A673 (cell line): ENCODE measurements at regions not wholly inside any gene's neighbourhood (a gene's known extent, or its start where the extent isn't known, plus 50 kb on each side); places are given as distances from the start of the nearest gene placed in this dataset.
A peak's percentile ranks its signal among the peaks of the same experiment; 100 is the strongest.

ENCODE experiments used
- BruUV-seq: library from RNA; stranded (reverse); fragments of 400-500 nt; replicated peaks from 2 replicates; lab custom pipeline; 2021; lab: Mats Ljungman, UMichigan
- CTCF ChIA-PET: fragments of 300-600 bp; sonication (Branson Sonifier 250); formaldehyde crosslinking; loops from one replicate; lab custom pipeline; 2022; ENCODE audit warnings: antibody characterized with exemption; lab: Charles Lee
- POLR2A ChIA-PET: fragments of 300-600 bp; sonication (Branson Sonifier 250); formaldehyde crosslinking; loops from one replicate; lab custom pipeline; 2022; ENCODE audit warnings: antibody characterized with exemption; ENCODE audit not compliant: low non-redundant PET; lab: Charles Lee
- DNase-seq: peaks from one replicate; pipeline ENCODE4 v3.0.0-alpha.2; 2015; ENCODE audit warnings: low spot score
- H3K27ac ChIP-seq: fragments of 200-600 bp; sonication (generic); 2 replicates; pipeline ENCODE4 v1.5.1; 2016; ENCODE audit warnings: mixed run types, low read depth, mild to moderate bottlenecking, mixed read lengths, antibody characterized with exemption, low read length; ENCODE audit not compliant: poor library complexity, severe bottlenecking
- H3K27me3 ChIP-seq: fragments of 200-600 bp; sonication (generic); replicated peaks from 2 replicates; pipeline ENCODE4 v1.6.1; 2017; ENCODE audit warnings: mixed run types, low read depth, mild to moderate bottlenecking, mixed read lengths, antibody characterized with exemption, low read length; ENCODE audit not compliant: insufficient read depth, poor library complexity
- H3K36me3 ChIP-seq: fragments of 200-600 bp; sonication (generic); 2 replicates; pipeline ENCODE4 v1.6.1; 2016; ENCODE audit warnings: mixed run types, mild to moderate bottlenecking, mixed read lengths, antibody characterized with exemption, low read length; ENCODE audit not compliant: insufficient read depth, poor library complexity, severe bottlenecking
- H3K4me1 ChIP-seq: fragments of 200-600 bp; sonication (generic); 2 replicates; pipeline ENCODE4 v1.6.1; 2017; ENCODE audit warnings: mixed run types, mild to moderate bottlenecking, mixed read lengths, antibody characterized with exemption, low read length; ENCODE audit not compliant: insufficient read depth, poor library complexity, severe bottlenecking
- H3K4me3 ChIP-seq: fragments of 200-600 bp; sonication (generic); 2 replicates; pipeline ENCODE4 v1.5.1; 2016; ENCODE audit warnings: low read depth, mixed run types, mild to moderate bottlenecking, mixed read lengths, low read length; ENCODE audit not compliant: poor library complexity, severe bottlenecking
- H3K9me3 ChIP-seq: fragments of 200-600 bp; sonication (generic); 2 replicates; pipeline ENCODE4 v1.6.1; 2016; ENCODE audit warnings: mixed run types, low read depth, mild to moderate bottlenecking, mixed read lengths, antibody characterized with exemption, low read length; ENCODE audit not compliant: poor library complexity, severe bottlenecking
- CTCF ChIP-seq: fragments of 300-800, 200-600 bp; sonication (generic); conservative IDR thresholded peaks from 2 replicates; pipeline ENCODE4 v1.5.1; 2017; ENCODE audit warnings: low read depth, mild to moderate bottlenecking, antibody characterized with exemption, low read length, moderate library complexity, mixed read lengths
- EZH2 ChIP-seq: fragments of 200-600 bp; sonication (generic); IDR thresholded peaks from 2 replicates; pipeline ENCODE4 v1.6.1; 2017; ENCODE audit warnings: borderline replicate concordance, low read depth, mild to moderate bottlenecking, mixed read lengths, antibody characterized with exemption, low read length; ENCODE audit not compliant: poor library complexity, severe bottlenecking
- intact Hi-C: fragments of 100-400 bp; cut with micrococcal nuclease; formaldehyde crosslinking; loops from one replicate; pipeline ENCODE4 v1.10.0; 2022; ENCODE audit not compliant: unreplicated experiment

GRCh38 chr13:103143432-103143831, 77.2 kb upstream of the SLC10A2 start:
- Histone ChIP-seq H3K4me3 (no peak overlapping the region), H3K9me3 (no peaks in the 10 kb centered on the region), H3K4me1 (no peaks in the 10 kb centered on the region), H3K36me3 (no peaks in the 10 kb centered on the region), H3K27ac (no peak overlapping the region), H3K27me3 (peaks cover 45% of the 10 kb centered on the region)
- BruUV-seq = no TSS peak
- POLR2A ChIA-PET = no interaction called here
- DNase-seq = no peak
- CTCF ChIA-PET = no interaction called here
- intact Hi-C loops = no loop called here
- TF ChIP-seq CTCF (no peak), EZH2 (no peak)

DNA sequence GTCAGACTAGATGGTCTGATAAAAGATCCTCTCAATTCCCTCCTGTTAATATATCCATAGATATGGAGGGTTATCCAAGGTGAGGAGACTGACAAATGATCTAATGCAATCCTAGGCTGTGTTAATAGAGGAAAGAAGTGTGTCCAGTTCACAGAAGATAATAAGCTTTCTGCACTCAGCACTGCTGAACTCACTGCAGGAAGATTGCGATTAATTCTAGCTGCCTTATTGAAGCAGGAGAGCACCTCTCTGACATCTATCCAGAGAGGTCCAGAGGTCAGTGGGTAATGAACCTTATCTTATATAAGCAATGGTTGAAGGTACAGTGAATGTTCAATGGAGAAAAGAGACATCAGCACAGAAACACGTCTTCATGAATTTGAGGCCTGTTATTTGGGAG, 75.9 kb upstream of the SLC10A2 start:
- intact Hi-C loops = no loop called here
- TF ChIP-seq CTCF = no peak
- TF ChIP-seq EZH2 = no peak
- H3K27ac ChIP-seq = no peak overlapping the region
- no peak for DNase-seq
- H3K36me3 ChIP-seq = no peaks in the 10 kb centered on the region
- H3K9me3 ChIP-seq = no peaks in the 10 kb centered on the region
- H3K4me3 ChIP-seq = no peak overlapping the region
- POLR2A ChIA-PET = no interaction called here
- peaks cover 38% of the 10 kb centered on the region for H3K27me3 ChIP-seq
- CTCF ChIA-PET = no interaction called here
- no peaks in the 10 kb centered on the region for H3K4me1 ChIP-seq
- BruUV-seq = no TSS peak

GRCh38 chr13:103140001-103140671, 73.9 kb upstream of the SLC10A2 start:
- Histone ChIP-seq H3K27ac (no peak overlapping the region), H3K27me3 (peaks cover 26% of the 10 kb centered on the region), H3K9me3 (no peaks in the 10 kb centered on the region), H3K36me3 (no peaks in the 10 kb centered on the region), H3K4me3 (no peak overlapping the region), H3K4me1 (no peaks in the 10 kb centered on the region)
- ChIA-PET CTCF (interaction anchor here (0.6 to 1.0 kb wide), 5 partner anchors 15 to 235 kb away, joined by 3 to 5 read pairs (median 4); no protein-coding TSS in a partner anchor), POLR2A (no interaction called here)
- intact Hi-C loops = loop anchor here (2.0 kb wide), 1 partner anchor 223 kb away; no protein-coding TSS in a partner anchor
- BruUV-seq = no TSS peak
- peak; percentile 39 for DNase-seq
- TF ChIP-seq EZH2 = no peak
- peak; percentile 66 for TF ChIP-seq CTCF
